Stimulated activated CD4-positive, alpha-beta T cell treated with anti-CD3 and anti-CD28 coated beads, Interleukin-15, amount 100 ng/mL, for 24 hours (primary cell): ENCODE measurements at regions not wholly inside any gene's neighbourhood (a gene's known extent, or its start where the extent isn't known, plus 50 kb on each side); places are given as distances from the start of the nearest gene placed in this dataset.
"Not testable (repeated sequence)": the region's sequence is repeated elsewhere in the genome, so short reads cannot be mapped to it uniquely, and the experiment has no call there.

Experiments
- DNase-seq: peaks from one replicate; pipeline ENCODE4 v3.0.0-alpha.2; 2020

GRCh38 chr4:8732681-8733243 is 138.9 kb downstream of the HMX1 start:
- no peak for DNase-seq

- DNase-seq = no peak
These were observed 139.5 kb downstream of the CPZ start for GRCh38 chr4:8732092-8732491.

- no peak for DNase-seq
These were observed 138.8 kb downstream of the CPZ start for GRCh38 chr4:8731364-8731763.

- DNase-seq = no peak
These were observed 138.1 kb downstream of the CPZ start for GRCh38 chr4:8730681-8731080.

GRCh38 chr4:8730159-8730558 is 137.6 kb downstream of the CPZ start:
- no peak for DNase-seq

GRCh38 chr4:8729408-8730149 is 137.0 kb downstream of the CPZ start:
- DNase-seq = no peak

GRCh38 chr4:8728536-8729407 is 136.2 kb downstream of the CPZ start:
- no peak for DNase-seq

GRCh38 chr4:8727546-8728510 is 135.3 kb downstream of the CPZ start:
- DNase-seq = no peak

- no peak for DNase-seq
These were observed 134.6 kb downstream of the CPZ start for GRCh38 chr4:8727131-8727530.

- no peak for DNase-seq
These were observed 133.8 kb downstream of the CPZ start for GRCh38 chr4:8726344-8726851.

GRCh38 chr4:8725845-8726244 is 133.3 kb downstream of the CPZ start:
- DNase-seq = no peak

GRCh38 chr4:8725071-8725841 is 132.7 kb downstream of the CPZ start:
- no peak for DNase-seq

GRCh38 chr4:8724436-8725070 is 132.0 kb downstream of the CPZ start:
- DNase-seq = no peak

- no peak for DNase-seq
These were observed 130.8 kb downstream of the CPZ start for GRCh38 chr4:8723222-8723980.

- no peak for DNase-seq
These were observed 130.0 kb downstream of the CPZ start for GRCh38 chr4:8722556-8722955.

GRCh38 chr4:8721621-8722020 is 129.1 kb downstream of the CPZ start:
- DNase-seq = no peak

- DNase-seq = no peak
These were observed 126.9 kb downstream of the CPZ start for GRCh38 chr4:8719421-8719820.

- DNase-seq = not testable (repeated sequence)
These were observed 124.9 kb downstream of the CPZ start for GRCh38 chr4:8717470-8717869.

- no peak for DNase-seq
These were observed 118.4 kb downstream of the CPZ start for GRCh38 chr4:8710946-8711345.

GRCh38 chr4:8710416-8710815 is 117.9 kb downstream of the CPZ start:
- no peak for DNase-seq
